ENCODE measurements at regions not wholly inside any gene's neighbourhood (a gene's known extent, or its start where the extent isn't known, plus 50 kb on each side); places are given as distances from the start of the nearest gene placed in this dataset.
"Not testable (repeated sequence)": the region's sequence is repeated elsewhere in the genome, so short reads cannot be mapped to it uniquely, and the experiment has no call there.

- no peak for TF ChIP-seq CTCF (conservative IDR thresholded peaks at IDR 0.05; ENCODE audit: low read length)
- no peak for DNase-seq (ENCODE audit: low read depth)
- no peak overlapping the region for H3K4me3 ChIP-seq (ENCODE audit: low read length)
Observed at GRCh38 chr4:125229596-125230058, 85.1 kb upstream of the FAT4 start.

GRCh38 chr4:125225806-125226205 is 88.9 kb upstream of the FAT4 start:
- TF ChIP-seq CTCF (conservative IDR thresholded peaks at IDR 0.05; ENCODE audit: low read length): no peak
- H3K4me3 ChIP-seq (ENCODE audit: low read length): no peak overlapping the region
- DNase-seq (ENCODE audit: low read depth): no peak

GRCh38 chr4:125200556-125200955 is 114.2 kb upstream of the FAT4 start:
- TF ChIP-seq CTCF (conservative IDR thresholded peaks at IDR 0.05; ENCODE audit: low read length): no peak
- no peak overlapping the region for H3K4me3 ChIP-seq (ENCODE audit: low read length)
- DNase-seq (ENCODE audit: low read depth): no peak

- DNase-seq (ENCODE audit: low read depth): peak; percentile 21
- H3K4me3 ChIP-seq (ENCODE audit: low read length): no peak overlapping the region
- TF ChIP-seq CTCF (conservative IDR thresholded peaks at IDR 0.05; ENCODE audit: low read length): no peak
Observed at GRCh38 chr4:125198916-125199315, 115.8 kb upstream of the FAT4 start.

DNA sequence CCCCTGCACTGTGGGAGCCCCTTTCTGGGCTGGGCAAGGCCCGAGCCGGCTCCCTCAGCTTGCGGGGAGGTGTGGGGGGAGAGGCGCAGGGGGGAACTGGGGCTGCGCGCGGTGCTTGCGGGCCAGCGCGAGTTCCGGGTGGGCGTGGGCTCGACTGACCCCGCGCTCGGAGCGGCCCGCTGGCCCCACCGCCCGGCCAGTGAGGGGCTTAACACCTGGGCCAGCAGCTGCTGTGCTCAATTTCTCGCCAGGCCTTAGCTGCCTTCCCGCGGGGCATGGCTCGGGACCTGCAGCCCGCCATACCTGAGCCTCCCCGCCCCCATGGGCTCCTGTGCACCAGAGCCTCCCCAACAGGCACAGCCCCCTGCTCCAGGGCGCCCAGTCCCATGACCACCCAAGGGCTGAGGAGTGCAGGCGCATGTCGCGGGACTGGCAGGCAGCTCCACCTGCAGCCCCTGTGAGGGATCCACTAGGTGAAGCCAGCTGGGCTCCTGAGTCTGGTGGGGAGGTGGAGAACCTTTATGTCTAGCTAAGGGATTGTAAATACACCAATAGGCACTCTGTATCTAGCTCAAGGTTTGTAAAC is 122.8 kb upstream of the FAT4 start:
- H3K4me3 ChIP-seq (ENCODE audit: low read length); DNase-seq (ENCODE audit: low read depth): not testable (repeated sequence)

GRCh38 chr4:125191232-125191631 is 123.5 kb upstream of the FAT4 start:
- no peak for TF ChIP-seq CTCF (conservative IDR thresholded peaks at IDR 0.05; ENCODE audit: low read length)
- peak; percentile 72 for DNase-seq (ENCODE audit: low read depth)
- no peak overlapping the region for H3K4me3 ChIP-seq (ENCODE audit: low read length)

DNA sequence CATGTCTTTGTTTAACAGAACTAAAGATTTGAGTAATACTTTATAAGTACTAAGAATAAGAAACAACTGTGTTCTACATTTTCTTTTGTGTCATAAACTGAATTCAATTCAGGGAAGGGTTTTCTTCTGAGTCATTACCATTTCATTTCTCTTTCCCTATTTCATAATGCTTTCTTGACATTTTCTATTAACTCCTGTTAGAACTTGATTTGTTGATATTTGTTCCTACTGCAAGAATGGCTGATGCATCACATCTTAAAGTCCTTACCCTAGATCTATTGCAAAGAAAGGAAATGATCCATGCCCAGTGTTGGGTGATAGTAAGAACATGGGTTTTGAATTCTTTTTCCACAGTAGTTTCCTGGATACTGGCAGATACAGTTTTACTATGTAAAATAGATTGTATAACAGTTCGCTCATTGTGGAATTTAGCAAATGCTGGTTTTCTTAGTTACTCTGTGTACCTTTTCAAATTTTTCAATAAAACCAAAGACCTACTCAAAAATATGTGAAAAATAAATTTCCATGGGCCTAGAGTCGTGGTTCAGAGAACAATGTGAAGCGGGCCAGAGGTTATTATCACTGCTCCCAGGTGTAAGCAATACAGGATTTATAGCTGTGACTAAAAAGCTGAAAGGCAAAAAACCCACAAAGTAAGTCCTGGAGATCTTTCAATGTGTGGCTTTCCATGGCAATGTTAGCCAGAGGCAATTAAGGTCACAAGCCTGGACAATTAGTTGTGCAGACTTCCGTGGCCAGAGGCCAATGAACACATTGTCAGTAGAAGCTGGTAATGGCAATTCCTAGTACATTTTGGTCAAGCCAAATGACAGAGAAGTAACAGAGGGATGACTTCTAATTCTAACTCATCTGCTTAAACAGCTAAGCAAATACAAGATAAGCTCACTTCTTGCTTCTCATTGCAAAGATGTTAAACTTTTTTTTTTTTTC is 127.3 kb upstream of the FAT4 start:
- no peak overlapping the region for H3K4me3 ChIP-seq (ENCODE audit: low read length)
- DNase-seq (ENCODE audit: low read depth): peak; percentile 84
- TF ChIP-seq CTCF (conservative IDR thresholded peaks at IDR 0.05; ENCODE audit: low read length): no peak
